Fibroblast of lung (primary cell): ENCODE measurements at regions not wholly inside any gene's neighbourhood (a gene's known extent, or its start where the extent isn't known, plus 50 kb on each side); places are given as distances from the start of the nearest gene placed in this dataset.
"Not testable (repeated sequence)": the region's sequence is repeated elsewhere in the genome, so short reads cannot be mapped to it uniquely, and the experiment has no call there.

ENCODE experiments used
- DNase-seq, 2 donors: peaks; one replicate each; pipeline versions ENCODE4 v3.0.0 to v3.0.0-alpha.2; 2010; ENCODE audit warnings: low read depth in 2 of 2
- H2AFZ ChIP-seq: 2 replicates; pipeline ENCODE4 v1.5.1; 2012; ENCODE audit warnings: low read length, control low read depth, inconsistent platforms
- H3K27ac ChIP-seq: 2 replicates; pipeline ENCODE4 v1.5.1; 2011; ENCODE audit warnings: low read length, control low read depth; ENCODE audit not compliant: insufficient read depth
- H3K27me3 ChIP-seq: 2 replicates; pipeline ENCODE4 v1.5.1; 2011; ENCODE audit warnings: mild to moderate bottlenecking, low read length; ENCODE audit not compliant: control insufficient read depth, insufficient read depth
- H3K36me3 ChIP-seq: 2 replicates; pipeline ENCODE4 v1.5.1; 2011; ENCODE audit warnings: low read length; ENCODE audit not compliant: control insufficient read depth, insufficient read depth
- H3K4me1 ChIP-seq: 2 replicates; pipeline ENCODE4 v1.5.1; 2011; ENCODE audit warnings: low read length; ENCODE audit not compliant: control insufficient read depth, insufficient read depth; ENCODE audit errors: extremely low read depth
- H3K4me2 ChIP-seq: 2 replicates; pipeline ENCODE4 v1.5.1; 2011; ENCODE audit warnings: low read length, control low read depth; ENCODE audit not compliant: insufficient read depth; ENCODE audit errors: extremely low read depth
- H3K4me3 ChIP-seq, 4 experiments: fragments of 200-600 bp in 1 of 4; sonication (generic) in 1 of 4; replicated peaks in 1 of 4; 2 replicates each; pipeline ENCODE4 v1.5.1; 2011 to 2016; ENCODE audit warnings: low read length in 4 of 4, low read depth in 3 of 4, mild to moderate bottlenecking in 3 of 4, control low read depth in 2 of 4, inconsistent platforms in 1 of 4, mixed read lengths in 1 of 4; ENCODE audit not compliant: insufficient read depth in 1 of 4; ENCODE audit errors: control extremely low read depth in 1 of 4
- H3K79me2 ChIP-seq: 2 replicates; pipeline ENCODE4 v1.5.1; 2012; ENCODE audit warnings: mild to moderate bottlenecking, low read length, inconsistent platforms; ENCODE audit not compliant: control insufficient read depth, insufficient read depth
- H3K9ac ChIP-seq: 2 replicates; pipeline ENCODE4 v1.5.1; 2011; ENCODE audit warnings: mild to moderate bottlenecking, low read length, control low read depth; ENCODE audit not compliant: insufficient read depth
- H3K9me3 ChIP-seq: 2 replicates; pipeline ENCODE4 v1.5.1; 2012; ENCODE audit warnings: low read depth, low read length; ENCODE audit not compliant: control insufficient read depth, insufficient read depth
- H4K20me1 ChIP-seq: 2 replicates; pipeline ENCODE4 v1.5.1; 2011; ENCODE audit warnings: low read length; ENCODE audit not compliant: control insufficient read depth, insufficient read depth; ENCODE audit errors: extremely low read depth
- EZH2 ChIP-seq: IDR thresholded peaks from 2 replicates; pipeline ENCODE4 v1.5.1; 2012; ENCODE audit warnings: low read length, control low read depth, mild to moderate bottlenecking; ENCODE audit errors: missing control alignments
- TF ChIP-seq, protein P1 (sequence below), 2 donors: IDR thresholded peaks in 1 of 2; conservative IDR thresholded peaks in 1 of 2; 1 replicate in 1 of 2; 2 replicates in 1 of 2; pipeline ENCODE4 v1.5.1; 2011 to 2012; ENCODE audit warnings: low read length in 2 of 2, control low read depth in 1 of 2, inconsistent platforms in 1 of 2, low read depth in 1 of 2, mild to moderate bottlenecking in 1 of 2

DNA sequence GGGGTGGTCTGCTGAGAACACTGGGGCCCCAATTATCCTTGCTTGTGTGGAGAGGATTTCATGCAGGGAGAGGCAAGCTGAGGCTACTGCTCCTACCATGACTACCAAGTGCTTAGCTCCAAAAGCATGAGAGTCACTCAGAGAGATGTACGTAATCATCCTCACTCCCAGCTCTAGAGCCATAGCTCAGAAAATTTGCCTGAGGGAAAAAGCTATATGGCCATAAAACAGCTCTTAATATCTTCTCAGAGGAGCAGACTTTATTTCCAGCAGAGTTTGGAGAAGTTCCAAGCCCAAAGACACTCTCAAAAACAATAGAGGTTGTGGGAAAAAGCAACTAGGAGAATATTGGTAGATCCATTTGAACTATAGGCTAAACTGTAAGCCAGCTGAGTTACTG, 106.4 kb upstream of the PBX1 start:
- Histone ChIP-seq H3K36me3 (no peaks in the 10 kb centered on the region), H3K79me2 (no peaks in the 10 kb centered on the region), H2AFZ (no peak overlapping the region), H3K27ac (no peak overlapping the region), H3K4me1 (no peaks in the 10 kb centered on the region), H4K20me1 (no peaks in the 10 kb centered on the region), H3K9me3 (no peaks in the 10 kb centered on the region), H3K27me3 (no peaks in the 10 kb centered on the region), H3K4me3 (no peak overlapping the region), H3K9ac (no peak overlapping the region), H3K4me2 (no peak overlapping the region)
- no peak for DNase-seq
- TF ChIP-seq EZH2 = no peak
- TF ChIP-seq, protein P1, sequence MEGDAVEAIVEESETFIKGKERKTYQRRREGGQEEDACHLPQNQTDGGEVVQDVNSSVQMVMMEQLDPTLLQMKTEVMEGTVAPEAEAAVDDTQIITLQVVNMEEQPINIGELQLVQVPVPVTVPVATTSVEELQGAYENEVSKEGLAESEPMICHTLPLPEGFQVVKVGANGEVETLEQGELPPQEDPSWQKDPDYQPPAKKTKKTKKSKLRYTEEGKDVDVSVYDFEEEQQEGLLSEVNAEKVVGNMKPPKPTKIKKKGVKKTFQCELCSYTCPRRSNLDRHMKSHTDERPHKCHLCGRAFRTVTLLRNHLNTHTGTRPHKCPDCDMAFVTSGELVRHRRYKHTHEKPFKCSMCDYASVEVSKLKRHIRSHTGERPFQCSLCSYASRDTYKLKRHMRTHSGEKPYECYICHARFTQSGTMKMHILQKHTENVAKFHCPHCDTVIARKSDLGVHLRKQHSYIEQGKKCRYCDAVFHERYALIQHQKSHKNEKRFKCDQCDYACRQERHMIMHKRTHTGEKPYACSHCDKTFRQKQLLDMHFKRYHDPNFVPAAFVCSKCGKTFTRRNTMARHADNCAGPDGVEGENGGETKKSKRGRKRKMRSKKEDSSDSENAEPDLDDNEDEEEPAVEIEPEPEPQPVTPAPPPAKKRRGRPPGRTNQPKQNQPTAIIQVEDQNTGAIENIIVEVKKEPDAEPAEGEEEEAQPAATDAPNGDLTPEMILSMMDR (conservative IDR thresholded peaks at IDR 0.05 in 1 of 2, IDR thresholded peaks at IDR 0.05 in 1 of 2; ENCODE audit: low read depth in 1 of 2, low read length in 2 of 2) = no peak

DNA sequence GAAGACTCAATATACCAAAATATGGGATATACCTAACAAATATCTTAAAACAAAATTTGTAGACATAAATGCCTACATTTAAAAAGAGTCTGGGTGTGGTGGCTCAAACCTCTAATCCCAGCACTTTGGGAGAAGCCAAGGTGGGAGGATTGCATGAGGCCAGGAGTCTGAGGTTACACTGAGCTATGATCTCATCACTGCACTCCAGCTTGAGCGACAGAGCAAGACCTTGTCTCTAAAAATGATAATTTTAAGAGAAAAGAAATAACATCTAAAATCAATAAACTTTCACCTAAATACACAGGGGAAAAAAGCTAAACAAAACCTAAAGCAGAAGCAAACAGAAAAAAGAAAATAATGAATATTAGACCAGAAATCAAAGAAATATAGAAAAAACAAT, 102.7 kb upstream of the PBX1 start:
- Histone ChIP-seq H3K9ac (no peak overlapping the region), H3K4me2 (no peak overlapping the region), H3K36me3 (no peaks in the 10 kb centered on the region), H4K20me1 (no peaks in the 10 kb centered on the region), H3K4me3 (no peak overlapping the region), H3K27ac (no peak overlapping the region), H3K27me3 (no peaks in the 10 kb centered on the region), H3K9me3 (no peaks in the 10 kb centered on the region), H2AFZ (no peak overlapping the region), H3K79me2 (no peaks in the 10 kb centered on the region), H3K4me1 (no peaks in the 10 kb centered on the region)
- DNase-seq = no peak
- no peak for TF ChIP-seq EZH2
- TF ChIP-seq, protein P1 (conservative IDR thresholded peaks at IDR 0.05 in 1 of 2, IDR thresholded peaks at IDR 0.05 in 1 of 2; ENCODE audit: low read depth in 1 of 2, low read length in 2 of 2) = no peak

DNA sequence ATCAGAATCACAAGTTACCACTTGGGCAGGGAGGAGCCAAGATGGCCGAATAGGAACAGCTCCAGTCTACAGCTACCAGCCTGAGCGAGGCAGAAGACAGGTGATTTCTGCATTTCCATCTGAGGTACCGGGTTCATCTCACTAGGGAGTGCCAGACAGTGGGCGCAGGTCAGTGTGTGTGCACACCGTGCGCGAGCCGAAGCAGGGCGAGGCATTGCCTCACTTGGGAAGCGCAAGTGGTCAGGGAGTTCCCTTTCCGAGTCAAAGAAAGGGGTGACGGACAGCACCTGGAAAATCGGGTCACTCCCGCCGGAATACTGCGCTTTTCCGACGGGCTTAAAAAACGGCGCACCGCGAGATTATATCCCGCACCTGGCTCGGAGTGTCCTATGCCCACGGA, 99.8 kb upstream of the PBX1 start:
- H3K36me3 ChIP-seq, H2AFZ ChIP-seq, H3K4me2 ChIP-seq, H3K9ac ChIP-seq, H3K27ac ChIP-seq, H3K27me3 ChIP-seq, DNase-seq, H3K9me3 ChIP-seq, H3K4me3 ChIP-seq, H3K4me1 ChIP-seq, H4K20me1 ChIP-seq, H3K79me2 ChIP-seq: not testable (repeated sequence)
